Vagina (tissue), 2 donors: ENCODE measurements at regions not wholly inside any gene's neighbourhood (a gene's known extent, or its start where the extent isn't known, plus 50 kb on each side); places are given as distances from the start of the nearest gene placed in this dataset.

Experiments used
- DNase-seq, 2 donors: peaks; one replicate each; pipeline ENCODE4 v3.0.0-alpha.2; 2017; ENCODE audit errors: extremely low spot score in 2 of 2
- H3K27ac ChIP-seq: fragments of 200-600 bp; sonication (generic); one replicate; pipeline ENCODE4 v1.5.1; 2019
- H3K27me3 ChIP-seq: fragments of 200-600 bp; sonication (generic); one replicate; pipeline ENCODE4 v1.5.1; 2019
- H3K36me3 ChIP-seq, 2 donors: fragments of 200-600 bp; sonication (generic); one replicate each; pipeline ENCODE4 v1.5.1; 2017 to 2019
- H3K4me1 ChIP-seq: fragments of 200-600 bp; sonication (generic); one replicate; pipeline ENCODE4 v1.5.1; 2019
- H3K4me3 ChIP-seq, 2 donors: fragments of 200-600 bp; sonication (generic); 1 replicate in 1 of 2; 2 replicates in 1 of 2; pipeline ENCODE4 v1.5.1; 2016 to 2019
- H3K9me3 ChIP-seq: fragments of 200-600 bp; sonication (generic); one replicate; pipeline ENCODE4 v1.5.1; 2019
- CTCF ChIP-seq, 3 experiments: fragments of 450-650 bp in 2 of 3; fragments of 200-600 bp in 1 of 3; sonication (generic) in 1 of 3; IDR thresholded peaks; one replicate each; pipeline ENCODE4 v1.5.1; 2017 to 2019; ENCODE audit warnings: antibody characterized with exemption in 3 of 3, mild to moderate bottlenecking in 2 of 3, moderate library complexity in 2 of 3
- POLR2A ChIP-seq, 2 donors: fragments of 450-650 bp; IDR thresholded peaks; one replicate each; pipeline ENCODE4 v1.6.1; 2017; ENCODE audit warnings: antibody characterized with exemption in 2 of 2, mild to moderate bottlenecking in 2 of 2, moderate library complexity in 2 of 2
- POLR2AphosphoS5 ChIP-seq, 2 donors: sonication (generic); formaldehyde crosslinking; IDR thresholded peaks; one replicate each; pipeline ENCODE4 v1.9.0; 2017; ENCODE audit warnings: antibody characterized with exemption in 2 of 2, mild to moderate bottlenecking in 2 of 2, low read depth in 1 of 2; ENCODE audit not compliant: insufficient read depth in 1 of 2
- intact Hi-C: fragments of 100-400 bp; cut with DNase I; formaldehyde crosslinking; loops from one replicate; pipeline ENCODE4 v1.15.1; 2023

GRCh38 chr11:109077291-109077920, 344.6 kb upstream of the C11orf87 start:
- peaks cover 3% of the 10 kb centered on the region for H3K4me1 ChIP-seq
- no peaks in the 10 kb centered on the region for H3K36me3 ChIP-seq
- no peak overlapping the region for H3K27ac ChIP-seq
- no peaks in the 10 kb centered on the region for H3K27me3 ChIP-seq
- no peak for DNase-seq
- intact Hi-C loops, result no loop called here
- no peaks in the 10 kb centered on the region for H3K9me3 ChIP-seq
- TF ChIP-seq POLR2AphosphoS5 (IDR thresholded peaks at IDR 0.05; ENCODE audit: insufficient read depth in 1 of 2, low read depth in 1 of 2) (no peak), POLR2A (IDR thresholded peaks at IDR 0.05) (no peak), CTCF (IDR thresholded peaks at IDR 0.05) (no peak)
- no peak overlapping the region for H3K4me3 ChIP-seq

GRCh38 chr11:109085708-109086373, 336.1 kb upstream of the C11orf87 start:
- Histone ChIP-seq H3K4me3 (no peak overlapping the region), H3K36me3 (no peaks in the 10 kb centered on the region), H3K4me1 (no peaks in the 10 kb centered on the region), H3K27ac (no peak overlapping the region), H3K9me3 (no peaks in the 10 kb centered on the region), H3K27me3 (no peaks in the 10 kb centered on the region)
- TF ChIP-seq CTCF (IDR thresholded peaks at IDR 0.05), result no peak
- no peak for TF ChIP-seq POLR2AphosphoS5 (IDR thresholded peaks at IDR 0.05; ENCODE audit: insufficient read depth in 1 of 2, low read depth in 1 of 2)
- TF ChIP-seq POLR2A (IDR thresholded peaks at IDR 0.05), result no peak
- DNase-seq, result no peak
- intact Hi-C loops, result no loop called here

- DNase-seq, result no peak
- Histone ChIP-seq H3K27me3 (no peaks in the 10 kb centered on the region), H3K4me3 (no peak overlapping the region), H3K4me1 (no peaks in the 10 kb centered on the region), H3K36me3 (no peaks in the 10 kb centered on the region), H3K27ac (no peak overlapping the region), H3K9me3 (no peaks in the 10 kb centered on the region)
- intact Hi-C loops, result no loop called here
- TF ChIP-seq POLR2A (IDR thresholded peaks at IDR 0.05) (no peak), CTCF (IDR thresholded peaks at IDR 0.05) (no peak), POLR2AphosphoS5 (IDR thresholded peaks at IDR 0.05; ENCODE audit: insufficient read depth in 1 of 2, low read depth in 1 of 2) (no peak)
Measured at GRCh38 chr11:109086931-109087330, 335.1 kb upstream of the C11orf87 start.

- Histone ChIP-seq H3K27ac (no peak overlapping the region), H3K27me3 (no peaks in the 10 kb centered on the region), H3K36me3 (no peaks in the 10 kb centered on the region), H3K9me3 (no peaks in the 10 kb centered on the region), H3K4me3 (no peak overlapping the region), H3K4me1 (no peaks in the 10 kb centered on the region)
- DNase-seq, result no peak
- TF ChIP-seq POLR2AphosphoS5 (IDR thresholded peaks at IDR 0.05; ENCODE audit: insufficient read depth in 1 of 2, low read depth in 1 of 2) (no peak), CTCF (IDR thresholded peaks at IDR 0.05) (no peak), POLR2A (IDR thresholded peaks at IDR 0.05) (no peak)
- intact Hi-C loops, result no loop called here
Measured at GRCh38 chr11:109088086-109088485, 333.9 kb upstream of the C11orf87 start.

- Histone ChIP-seq H3K4me1 (no peaks in the 10 kb centered on the region), H3K27ac (no peak overlapping the region), H3K36me3 (no peaks in the 10 kb centered on the region), H3K27me3 (no peaks in the 10 kb centered on the region), H3K4me3 (no peak overlapping the region), H3K9me3 (no peaks in the 10 kb centered on the region)
- intact Hi-C loops, result no loop called here
- TF ChIP-seq POLR2A (IDR thresholded peaks at IDR 0.05), result no peak
- no peak for TF ChIP-seq CTCF (IDR thresholded peaks at IDR 0.05)
- no peak for TF ChIP-seq POLR2AphosphoS5 (IDR thresholded peaks at IDR 0.05; ENCODE audit: insufficient read depth in 1 of 2, low read depth in 1 of 2)
- DNase-seq, result no peak
Measured at GRCh38 chr11:109089144-109089543, 332.8 kb upstream of the C11orf87 start.
